Activated CD4-positive, alpha-beta T cell treated with anti-CD3 and anti-CD28 coated beads for 36 hours (primary cell): ENCODE measurements at regions not wholly inside any gene's neighbourhood (a gene's known extent, or its start where the extent isn't known, plus 50 kb on each side); places are given as distances from the start of the nearest gene placed in this dataset.
A peak's percentile ranks its signal among the peaks of the same experiment; 100 is the strongest.

ENCODE experiments used
- ATAC-seq: fragments of 200-7000 bp; cut with Tn5 transposase; one replicate; pipeline ENCODE4 v1.10.0; 2021; ENCODE audit warnings: mild to moderate bottlenecking, moderate library complexity
- CTCF ChIA-PET: fragments of 350-600 bp; sonication (Branson Sonifier 250); formaldehyde crosslinking; loops from one replicate; lab custom pipeline; 2021; ENCODE audit warnings: antibody characterized with exemption; lab: Charles Lee
- POLR2A ChIA-PET: fragments of 350-600 bp; sonication (Branson Sonifier 250); formaldehyde crosslinking; loops from one replicate; lab custom pipeline; 2021; ENCODE audit warnings: antibody characterized with exemption, inconsistent platforms; lab: Charles Lee
- DNase-seq: peaks from one replicate; pipeline ENCODE4 v3.0.0-alpha.2; 2020
- H3K27ac Mint-ChIP-seq: one replicate; pipeline ENCODE4 v1.8.0; 2021; ENCODE audit warnings: mixed read lengths
- H3K27me3 Mint-ChIP-seq: one replicate; pipeline ENCODE4 v1.8.0; 2021; ENCODE audit warnings: mixed read lengths
- H3K36me3 Mint-ChIP-seq: one replicate; pipeline ENCODE4 v1.8.0; 2021; ENCODE audit warnings: low read depth, mixed read lengths
- H3K4me1 Mint-ChIP-seq: one replicate; pipeline ENCODE4 v1.8.0; 2021; ENCODE audit warnings: mixed read lengths
- H3K4me3 Mint-ChIP-seq: one replicate; pipeline ENCODE4 v1.8.0; 2021; ENCODE audit warnings: mild to moderate bottlenecking, moderate library complexity, mixed read lengths
- H3K9me3 Mint-ChIP-seq: one replicate; pipeline ENCODE4 v1.8.0; 2021; ENCODE audit warnings: low read depth, mixed read lengths
- intact Hi-C, 2 experiments: fragments of 100-400 bp; cut with DNase I in 1 of 2; cut with micrococcal nuclease in 1 of 2; formaldehyde crosslinking; loops; one replicate each; pipeline versions ENCODE4 v1.14.2 to v1.15.1; 2022 to 2024; cut with DNase I, micrococcal nuclease

DNA sequence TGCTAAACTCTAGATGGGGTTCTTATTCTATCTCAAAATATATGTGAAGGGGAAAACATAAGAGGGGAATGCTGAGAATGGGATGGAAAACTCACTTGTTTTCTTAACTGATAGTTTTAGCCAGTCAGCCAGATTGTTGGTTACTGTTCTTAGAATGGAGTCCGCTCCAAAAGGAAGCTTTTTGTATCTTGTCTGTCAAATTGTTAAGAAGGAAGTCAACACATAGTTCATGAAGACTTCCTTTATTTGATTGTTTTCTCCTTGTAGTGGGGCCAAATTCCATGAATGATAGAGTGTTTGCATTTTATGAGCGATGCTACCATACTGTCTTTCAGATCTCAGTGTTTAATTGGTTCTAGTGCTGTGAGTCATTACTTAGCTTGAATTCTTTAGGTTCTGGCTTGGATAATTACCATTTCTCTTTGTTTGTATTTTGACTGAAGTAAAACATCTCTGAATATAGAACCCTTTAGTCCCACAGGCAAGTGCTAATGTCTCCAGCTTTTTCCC lies 98.3 kb upstream of the GOT2 start:
- CTCF ChIA-PET, result interaction anchor here (1.8 kb wide), 1 partner anchor 18 kb away, joined by 7 read pairs; no protein-coding TSS in a partner anchor
- Mint-ChIP-seq H3K27ac (no peak overlapping the region), H3K4me3 (no peak overlapping the region), H3K9me3 (no peaks in the 10 kb centered on the region), H3K27me3 (peaks cover 16% of the 10 kb centered on the region), H3K36me3 (no peaks in the 10 kb centered on the region), H3K4me1 (no peaks in the 10 kb centered on the region)
- POLR2A ChIA-PET, result no interaction called here
- ATAC-seq (no peak), DNase-seq (no peak)
- intact Hi-C loops, result no loop called here

- H3K4me1 Mint-ChIP-seq, result no peaks in the 10 kb centered on the region
- intact Hi-C loops, result no loop called here
- POLR2A ChIA-PET, result no interaction called here
Observed at GRCh38 chr16:58831386-58831785, 97.3 kb upstream of the GOT2 start.

GRCh38 chr16:58828901-58829545 lies 94.9 kb upstream of the GOT2 start:
- POLR2A ChIA-PET, result no interaction called here
- H3K27me3 Mint-ChIP-seq, result peaks cover 9% of the 10 kb centered on the region
- intact Hi-C loops, result no loop called here

More at GRCh38 chr16:58831386-58831785, 97.3 kb upstream of the GOT2 start:
- H3K4me3 Mint-ChIP-seq, result no peak overlapping the region
- no peak for ATAC-seq
- CTCF ChIA-PET, result interaction anchor here (1.8 kb wide), 1 partner anchor 17 kb away, joined by 7 read pairs; no protein-coding TSS in a partner anchor
- no peaks in the 10 kb centered on the region for H3K9me3 Mint-ChIP-seq
- no peaks in the 10 kb centered on the region for H3K36me3 Mint-ChIP-seq
- no peak overlapping the region for H3K27ac Mint-ChIP-seq
- H3K27me3 Mint-ChIP-seq, result peaks cover 16% of the 10 kb centered on the region
- no peak for DNase-seq

GRCh38 chr16:58824201-58824600 lies 90.1 kb upstream of the GOT2 start:
- intact Hi-C loops, result no loop called here
- Mint-ChIP-seq H3K27ac (no peak overlapping the region), H3K27me3 (peaks cover 5% of the 10 kb centered on the region), H3K4me1 (no peaks in the 10 kb centered on the region), H3K9me3 (peaks cover 4% of the 10 kb centered on the region), H3K36me3 (no peaks in the 10 kb centered on the region), H3K4me3 (no peak overlapping the region)
- ChIA-PET POLR2A (no interaction called here), CTCF (interaction anchor here (1.2 kb wide), 1 partner anchor 68 kb away, joined by 3 read pairs; no protein-coding TSS in a partner anchor)
- no peak for DNase-seq
- ATAC-seq, result no peak

More at GRCh38 chr16:58828901-58829545, 94.9 kb upstream of the GOT2 start:
- Mint-ChIP-seq H3K9me3 (peaks cover 2% of the 10 kb centered on the region), H3K36me3 (no peaks in the 10 kb centered on the region), H3K4me3 (no peak overlapping the region), H3K27ac (no peak overlapping the region), H3K4me1 (no peaks in the 10 kb centered on the region)
- DNase-seq (no peak), ATAC-seq (no peak)
- CTCF ChIA-PET, result no interaction called here

GRCh38 chr16:58821886-58822285 lies 87.8 kb upstream of the GOT2 start:
- ATAC-seq (no peak), DNase-seq (no peak)
- Mint-ChIP-seq H3K27ac (no peak overlapping the region), H3K4me1 (no peaks in the 10 kb centered on the region), H3K27me3 (peaks cover 5% of the 10 kb centered on the region), H3K36me3 (no peaks in the 10 kb centered on the region), H3K9me3 (peaks cover 4% of the 10 kb centered on the region), H3K4me3 (no peak overlapping the region)
- ChIA-PET POLR2A (no interaction called here), CTCF (no interaction called here)
- intact Hi-C loops, result no loop called here

- Mint-ChIP-seq H3K36me3 (no peaks in the 10 kb centered on the region), H3K4me1 (no peaks in the 10 kb centered on the region), H3K4me3 (no peak overlapping the region), H3K9me3 (peaks cover 4% of the 10 kb centered on the region), H3K27me3 (peaks cover 3% of the 10 kb centered on the region), H3K27ac (no peak overlapping the region)
- intact Hi-C loops, result no loop called here
- ATAC-seq (no peak), DNase-seq (no peak)
- CTCF ChIA-PET, result no interaction called here
- POLR2A ChIA-PET, result no interaction called here
Observed at GRCh38 chr16:58820411-58820810, 86.3 kb upstream of the GOT2 start.

DNA sequence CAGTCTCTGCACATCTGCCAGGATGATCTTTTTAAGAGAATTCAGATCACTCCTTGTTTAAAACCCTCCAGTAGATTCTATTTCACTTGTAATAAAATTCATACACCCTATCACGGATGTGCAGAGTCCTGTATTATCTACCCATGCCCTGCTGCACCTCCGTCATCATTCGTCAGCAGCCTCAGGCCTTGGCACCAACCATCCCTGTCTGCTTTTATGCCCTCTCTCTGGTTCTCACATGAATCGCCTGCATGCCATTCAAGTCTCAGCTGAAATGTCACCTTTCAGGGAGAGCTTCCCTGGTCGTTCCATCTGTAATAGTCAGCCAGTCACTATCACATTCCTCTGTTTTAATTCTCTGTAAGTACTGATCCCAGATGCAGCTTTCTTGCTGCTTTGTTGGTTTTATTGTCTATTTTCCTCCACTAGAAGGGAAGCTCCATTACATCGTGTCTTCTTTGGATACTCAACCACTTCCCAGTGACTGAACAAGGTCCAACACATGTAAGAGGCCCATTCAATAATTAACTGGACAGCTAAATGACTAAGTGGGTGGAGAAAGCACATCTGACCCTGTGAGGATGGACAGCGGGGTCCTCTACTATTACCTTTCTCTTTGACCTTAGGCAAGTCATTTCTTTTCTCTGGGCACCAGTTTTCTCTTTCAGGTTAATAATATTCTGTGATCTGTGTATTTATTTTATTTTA lies 81.2 kb upstream of the GOT2 start:
- POLR2A ChIA-PET, result no interaction called here
- Mint-ChIP-seq H3K27ac (no peak overlapping the region), H3K4me3 (no peak overlapping the region), H3K4me1 (peaks cover 5% of the 10 kb centered on the region), H3K36me3 (no peaks in the 10 kb centered on the region), H3K9me3 (no peaks in the 10 kb centered on the region), H3K27me3 (peaks cover 2% of the 10 kb centered on the region)
- ATAC-seq (no peak), DNase-seq (no peak)
- intact Hi-C loops, result no loop called here
- CTCF ChIA-PET, result interaction anchor here (1.2 to 1.6 kb wide), 2 partner anchors 11 to 17 kb away, joined by 3 to 7 read pairs; no protein-coding TSS in a partner anchor

- intact Hi-C loops, result no loop called here
- no peaks in the 10 kb centered on the region for H3K9me3 Mint-ChIP-seq
- no peak overlapping the region for H3K27ac Mint-ChIP-seq
- CTCF ChIA-PET, result interaction anchor here (0.6 to 1.6 kb wide), 7 partner anchors 12 to 886 kb away, joined by 3 to 7 read pairs (median 3); partner anchors contain the start of gene SLC38A7
- DNase-seq, result peak; percentile 65
- H3K4me1 Mint-ChIP-seq, result peaks cover 5% of the 10 kb centered on the region
- no peaks in the 10 kb centered on the region for H3K36me3 Mint-ChIP-seq
- peak overlapping the region; percentile 52 for H3K4me3 Mint-ChIP-seq
- peak; percentile 73 for ATAC-seq
- H3K27me3 Mint-ChIP-seq, result peaks cover 3% of the 10 kb centered on the region
- POLR2A ChIA-PET, result interaction anchor here (0.6 to 0.7 kb wide), 2 partner anchors 113 to 508 kb away, joined by 3 to 6 read pairs; no protein-coding TSS in a partner anchor
Observed at GRCh38 chr16:58814348-58814801, 80.3 kb upstream of the GOT2 start.

DNA sequence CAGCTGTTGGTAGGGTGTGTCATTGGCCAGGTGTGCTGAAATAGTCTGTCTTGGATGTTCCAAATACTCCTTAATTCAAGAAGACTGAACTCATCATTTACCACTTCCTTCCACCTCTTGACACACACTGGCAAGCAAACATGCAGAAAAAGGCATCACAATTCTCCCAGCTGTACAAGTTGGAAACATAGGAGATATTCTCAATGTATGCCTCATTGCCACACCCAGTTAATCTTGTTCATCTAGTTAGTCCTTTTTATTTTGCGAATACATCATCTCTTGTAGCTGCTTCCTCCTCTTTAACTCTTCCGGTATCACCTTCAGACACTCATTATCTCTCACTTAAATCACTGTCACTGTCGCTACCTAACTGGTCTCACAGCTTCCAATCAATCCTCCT lies 75.1 kb upstream of the GOT2 start:
- CTCF ChIA-PET, result no interaction called here
- DNase-seq (no peak), ATAC-seq (no peak)
- Mint-ChIP-seq H3K4me3 (no peak overlapping the region), H3K4me1 (peaks cover 1% of the 10 kb centered on the region), H3K36me3 (no peaks in the 10 kb centered on the region), H3K27me3 (peaks cover 13% of the 10 kb centered on the region), H3K27ac (no peak overlapping the region), H3K9me3 (peaks cover 3% of the 10 kb centered on the region)
- POLR2A ChIA-PET, result no interaction called here
- intact Hi-C loops, result no loop called here

- H3K36me3 Mint-ChIP-seq, result no peaks in the 10 kb centered on the region
- peaks cover 9% of the 10 kb centered on the region for H3K9me3 Mint-ChIP-seq
- ATAC-seq (no peak), DNase-seq (no peak)
- no peak overlapping the region for H3K27ac Mint-ChIP-seq
- ChIA-PET POLR2A (no interaction called here), CTCF (no interaction called here)
- H3K4me1 Mint-ChIP-seq, result no peaks in the 10 kb centered on the region
- intact Hi-C loops, result no loop called here
- peaks cover 11% of the 10 kb centered on the region for H3K27me3 Mint-ChIP-seq
- H3K4me3 Mint-ChIP-seq, result no peak overlapping the region
Observed at GRCh38 chr16:58807276-58807675, 73.2 kb upstream of the GOT2 start.

- intact Hi-C loops, result no loop called here
Observed at GRCh38 chr16:58801838-58802237, 67.7 kb upstream of the GOT2 start.

More at GRCh38 chr16:58801838-58802237, 67.7 kb upstream of the GOT2 start:
- Mint-ChIP-seq H3K9me3 (peaks cover 13% of the 10 kb centered on the region), H3K27ac (no peak overlapping the region), H3K27me3 (peaks cover 6% of the 10 kb centered on the region), H3K36me3 (no peaks in the 10 kb centered on the region), H3K4me1 (no peaks in the 10 kb centered on the region), H3K4me3 (no peak overlapping the region)
- no peak for ATAC-seq
- no peak for DNase-seq
- POLR2A ChIA-PET, result no interaction called here
- CTCF ChIA-PET, result no interaction called here
